HepG2 (cell line): ENCODE measurements at regions not wholly inside any gene's neighbourhood (a gene's known extent, or its start where the extent isn't known, plus 50 kb on each side); places are given as distances from the start of the nearest gene placed in this dataset.

Experiments used
- FOXM1 ChIP-seq: sonication (generic); formaldehyde crosslinking; IDR thresholded peaks from 2 replicates; pipeline ENCODE4 v1.5.0; 2020; ENCODE audit warnings: missing genetic modification reagents
- ZBTB1 ChIP-seq: sonication (generic); formaldehyde crosslinking; IDR thresholded peaks from 2 replicates; pipeline ENCODE4 v1.4.0; 2020; ENCODE audit warnings: missing genetic modification reagents, borderline replicate concordance
- ZMYM2 ChIP-seq: sonication (generic); formaldehyde crosslinking; IDR thresholded peaks from 2 replicates; pipeline ENCODE4 v1.8.0; 2022; ENCODE audit warnings: mild to moderate bottlenecking, missing genetic modification reagents
- ZNF530 ChIP-seq: sonication (generic); formaldehyde crosslinking; IDR thresholded peaks from 2 replicates; pipeline ENCODE4 v1.5.0; 2020; ENCODE audit warnings: low read depth, mild to moderate bottlenecking, missing genetic modification reagents

- TF ChIP-seq ZMYM2 (CRISPR knock-in tag) = no peak
- TF ChIP-seq ZNF530 (CRISPR knock-in tag) = no peak
- no peak for TF ChIP-seq FOXM1
- TF ChIP-seq ZBTB1 = no peak
Measured at GRCh38 chr14:28361486-28361885, 405.1 kb upstream of the FOXG1 start.
